ENCODE measurements at regions not wholly inside any gene's neighbourhood (a gene's known extent, or its start where the extent isn't known, plus 50 kb on each side); places are given as distances from the start of the nearest gene placed in this dataset.

DNA sequence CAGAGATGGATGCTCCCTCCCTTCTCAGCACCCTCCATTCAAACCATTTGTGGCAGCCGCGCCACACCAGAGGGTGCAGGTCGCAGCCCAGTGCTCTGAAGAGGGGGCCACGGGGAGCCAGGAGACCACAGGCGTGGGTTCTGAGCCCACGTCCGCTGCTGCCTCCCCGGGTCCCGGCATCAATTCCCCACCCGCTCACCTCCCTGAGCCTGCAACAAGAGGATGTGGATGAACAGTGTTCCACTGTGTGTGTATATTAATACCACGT is 120.1 kb upstream of the VSTM2B start:
- Histone ChIP-seq H3K27ac (no peak overlapping the region), H3K36me3 (no peaks in the 10 kb centered on the region), H3K4me3 (no peak overlapping the region), H3K27me3 (no peaks in the 10 kb centered on the region), H3K9me3 (no peaks in the 10 kb centered on the region), H3K4me1 (no peaks in the 10 kb centered on the region)
- intact Hi-C loops (cut with DNase I), result no loop called here
- 24% methylated on average over 4 of the region's 11 CpGs for WGBS (ENCODE audit: insufficient coverage, low coverage, low lambda C conversion rate, missing lambda C conversion rate)
- DNase-seq (no peak), ATAC-seq (no peak)
- TF ChIP-seq, protein P1, sequence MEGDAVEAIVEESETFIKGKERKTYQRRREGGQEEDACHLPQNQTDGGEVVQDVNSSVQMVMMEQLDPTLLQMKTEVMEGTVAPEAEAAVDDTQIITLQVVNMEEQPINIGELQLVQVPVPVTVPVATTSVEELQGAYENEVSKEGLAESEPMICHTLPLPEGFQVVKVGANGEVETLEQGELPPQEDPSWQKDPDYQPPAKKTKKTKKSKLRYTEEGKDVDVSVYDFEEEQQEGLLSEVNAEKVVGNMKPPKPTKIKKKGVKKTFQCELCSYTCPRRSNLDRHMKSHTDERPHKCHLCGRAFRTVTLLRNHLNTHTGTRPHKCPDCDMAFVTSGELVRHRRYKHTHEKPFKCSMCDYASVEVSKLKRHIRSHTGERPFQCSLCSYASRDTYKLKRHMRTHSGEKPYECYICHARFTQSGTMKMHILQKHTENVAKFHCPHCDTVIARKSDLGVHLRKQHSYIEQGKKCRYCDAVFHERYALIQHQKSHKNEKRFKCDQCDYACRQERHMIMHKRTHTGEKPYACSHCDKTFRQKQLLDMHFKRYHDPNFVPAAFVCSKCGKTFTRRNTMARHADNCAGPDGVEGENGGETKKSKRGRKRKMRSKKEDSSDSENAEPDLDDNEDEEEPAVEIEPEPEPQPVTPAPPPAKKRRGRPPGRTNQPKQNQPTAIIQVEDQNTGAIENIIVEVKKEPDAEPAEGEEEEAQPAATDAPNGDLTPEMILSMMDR (IDR thresholded peaks at IDR 0.05), result no peak
- TF ChIP-seq POLR2A (IDR thresholded peaks at IDR 0.05), result no peak

DNA sequence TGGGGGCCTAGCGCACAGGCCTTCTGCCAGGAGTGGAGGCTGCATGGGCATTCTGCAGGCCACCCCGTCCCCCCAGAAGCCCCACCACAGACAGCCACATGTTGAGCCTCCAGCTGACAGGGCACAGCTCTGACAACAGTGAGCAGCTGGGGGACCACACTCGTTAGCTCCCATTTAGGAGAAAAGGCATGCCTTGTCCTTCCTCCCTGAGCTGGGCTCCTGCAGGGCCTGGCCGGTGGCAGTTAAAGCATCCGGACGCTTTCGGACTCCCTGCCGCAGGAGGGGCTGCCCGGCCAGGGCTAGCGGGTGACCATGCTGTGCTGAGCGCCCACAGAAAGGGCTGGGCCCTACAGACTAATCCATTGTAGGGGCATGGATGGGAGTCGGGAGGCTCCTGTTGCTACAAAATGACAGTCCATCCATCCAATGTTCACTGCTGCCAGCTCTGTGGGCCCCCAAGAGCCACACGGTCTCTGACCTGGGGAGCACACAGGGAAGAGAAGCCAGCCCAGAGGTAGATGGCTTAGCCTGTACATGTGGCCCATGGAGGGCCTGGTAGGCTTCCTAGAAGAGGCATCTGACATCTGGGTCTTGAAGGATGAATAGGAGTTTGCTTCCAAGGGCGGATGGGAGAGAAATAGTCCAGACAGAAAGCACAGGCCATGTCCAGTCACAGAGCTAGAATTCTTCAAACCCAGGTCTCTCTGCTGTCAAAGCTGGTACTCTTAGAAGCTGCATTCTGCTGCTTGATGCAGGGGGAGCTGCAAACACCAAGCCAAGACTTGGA is 116.5 kb upstream of the VSTM2B start:
- intact Hi-C loops (cut with DNase I), result no loop called here
- DNase-seq (no peak), ATAC-seq (no peak)
- Histone ChIP-seq H3K4me3 (no peak overlapping the region), H3K9me3 (no peaks in the 10 kb centered on the region), H3K4me1 (no peaks in the 10 kb centered on the region), H3K27ac (no peak overlapping the region), H3K27me3 (no peaks in the 10 kb centered on the region), H3K36me3 (no peaks in the 10 kb centered on the region)
- WGBS (ENCODE audit: insufficient coverage, low coverage, low lambda C conversion rate, missing lambda C conversion rate), result 50% methylated on average over 4 of the region's 14 CpGs
- no peak for TF ChIP-seq POLR2A (IDR thresholded peaks at IDR 0.05)
- TF ChIP-seq, protein P1 (IDR thresholded peaks at IDR 0.05), result no peak

DNA sequence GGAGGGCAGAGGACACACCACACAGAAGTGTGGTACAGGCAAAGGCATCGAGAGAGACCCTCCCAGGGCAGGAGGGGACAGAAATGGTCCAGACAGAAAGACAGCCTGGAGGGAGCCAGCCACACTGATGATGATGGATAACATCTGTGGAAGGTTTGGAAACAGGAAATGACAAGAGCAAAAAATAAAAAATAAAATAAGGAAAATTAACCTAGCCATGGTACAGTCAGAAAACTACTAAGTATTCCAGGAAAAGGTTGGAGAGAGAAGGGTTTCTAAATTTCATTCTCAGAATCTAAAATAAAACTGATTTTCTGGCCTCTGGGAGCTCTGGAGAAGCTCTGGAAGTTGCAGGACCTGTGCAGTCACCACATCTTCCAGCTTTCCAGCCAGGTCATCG is 115.2 kb upstream of the VSTM2B start:
- Histone ChIP-seq H3K36me3 (no peaks in the 10 kb centered on the region), H3K4me3 (no peak overlapping the region), H3K27me3 (no peaks in the 10 kb centered on the region), H3K4me1 (no peaks in the 10 kb centered on the region), H3K9me3 (no peaks in the 10 kb centered on the region), H3K27ac (no peak overlapping the region)
- TF ChIP-seq POLR2A (IDR thresholded peaks at IDR 0.05), result no peak
- TF ChIP-seq, protein P1 (IDR thresholded peaks at IDR 0.05), result no peak
- intact Hi-C loops (cut with DNase I), result no loop called here
- no peak for DNase-seq
- ATAC-seq, result no peak
- WGBS (ENCODE audit: insufficient coverage, low coverage, low lambda C conversion rate, missing lambda C conversion rate), result 29% methylated on average over 1 of the region's 2 CpGs

DNA sequence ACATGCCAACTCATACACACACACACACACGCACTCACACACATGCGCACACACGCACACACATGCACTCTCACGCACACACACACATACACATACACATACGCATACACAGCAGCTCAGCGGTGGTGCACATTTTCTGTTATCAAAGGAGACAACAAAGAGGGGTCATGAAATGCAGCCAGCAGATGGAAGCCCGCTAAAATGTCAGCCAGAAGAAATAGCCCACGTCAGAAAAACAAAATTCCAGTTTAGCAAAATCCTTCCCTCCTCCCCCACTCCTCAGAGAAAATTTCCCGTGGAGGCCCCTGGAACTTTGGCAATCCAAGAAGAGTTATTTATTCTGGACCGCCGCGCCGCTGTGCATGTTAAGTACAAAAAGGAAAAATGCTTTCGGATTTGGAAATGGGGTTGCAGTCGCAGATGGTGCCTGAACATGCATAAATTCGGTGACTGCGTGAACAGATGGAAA is 114.6 kb upstream of the VSTM2B start:
- Histone ChIP-seq H3K27ac (no peak overlapping the region), H3K36me3 (no peaks in the 10 kb centered on the region), H3K9me3 (no peaks in the 10 kb centered on the region), H3K4me3 (no peak overlapping the region), H3K27me3 (no peaks in the 10 kb centered on the region), H3K4me1 (no peaks in the 10 kb centered on the region)
- WGBS (ENCODE audit: insufficient coverage, low coverage, low lambda C conversion rate, missing lambda C conversion rate), result 52% methylated on average over 11 of the region's 17 CpGs
- no peak for DNase-seq
- TF ChIP-seq, protein P1 (IDR thresholded peaks at IDR 0.05), result no peak
- TF ChIP-seq POLR2A (IDR thresholded peaks at IDR 0.05), result no peak
- intact Hi-C loops (cut with DNase I), result no loop called here
- ATAC-seq, result no peak

All from right lobe of liver (tissue), 6 donors.